Hepatocyte (in vitro differentiated cells): ENCODE measurements at regions not wholly inside any gene's neighbourhood (a gene's known extent, or its start where the extent isn't known, plus 50 kb on each side); places are given as distances from the start of the nearest gene placed in this dataset.

Experiments
- DNase-seq: peaks from one replicate; pipeline ENCODE4 v3.0.0-alpha.2; 2016; ENCODE audit warnings: low spot score
- H2AFZ ChIP-seq: fragments of 200-600 bp; sonication (generic); 2 replicates; pipeline ENCODE4 v1.6.0; 2016; ENCODE audit warnings: antibody characterized with exemption, mild to moderate bottlenecking
- H3K27ac ChIP-seq: fragments of 200-600 bp; sonication (generic); 2 replicates; pipeline ENCODE4 v1.5.1; 2016; ENCODE audit warnings: mild to moderate bottlenecking
- H3K27me3 ChIP-seq: fragments of 200-600 bp; sonication (generic); 2 replicates; pipeline ENCODE4 v1.6.1; 2016
- H3K36me3 ChIP-seq: fragments of 200-600 bp; sonication (generic); replicated peaks from 2 replicates; pipeline ENCODE4 v1.5.1; 2016; ENCODE audit warnings: low read depth; ENCODE audit not compliant: insufficient read depth
- H3K4me1 ChIP-seq: fragments of 200-600 bp; sonication (generic); 2 replicates; pipeline ENCODE4 v1.5.1; 2016; ENCODE audit warnings: mild to moderate bottlenecking, moderate library complexity; ENCODE audit not compliant: insufficient read depth
- H3K4me2 ChIP-seq: fragments of 200-600 bp; sonication (generic); 2 replicates; pipeline ENCODE4 v1.6.0; 2016
- H3K4me3 ChIP-seq: fragments of 200-600 bp; sonication (generic); 2 replicates; pipeline ENCODE4 v1.5.1; 2016; ENCODE audit warnings: mild to moderate bottlenecking
- H3K79me2 ChIP-seq: fragments of 200-600 bp; sonication (generic); 2 replicates; pipeline ENCODE4 v1.6.0; 2017; ENCODE audit warnings: mild to moderate bottlenecking
- H3K9me2 ChIP-seq: fragments of 200-600 bp; sonication (generic); replicated peaks from 2 replicates; pipeline ENCODE4 v1.6.0; 2017; ENCODE audit warnings: mild to moderate bottlenecking; ENCODE audit not compliant: insufficient read depth
- H3K9me3 ChIP-seq: fragments of 200-600 bp; sonication (generic); 2 replicates; pipeline ENCODE4 v1.5.1; 2016; ENCODE audit warnings: low read depth, mild to moderate bottlenecking
- H4K20me1 ChIP-seq: fragments of 200-600 bp; sonication (generic); 2 replicates; pipeline ENCODE4 v1.6.0; 2016; ENCODE audit warnings: mild to moderate bottlenecking; ENCODE audit not compliant: insufficient read depth, poor library complexity, severe bottlenecking
- CTCF ChIP-seq: fragments of 200-600 bp; sonication (generic); IDR thresholded peaks from 2 replicates; pipeline ENCODE4 v1.5.1; 2016; ENCODE audit warnings: antibody characterized with exemption, mild to moderate bottlenecking; ENCODE audit not compliant: poor library complexity
- EZH2 ChIP-seq: fragments of 200-600 bp; sonication (generic); IDR thresholded peaks from 2 replicates; pipeline ENCODE4 v1.6.1; 2016; ENCODE audit warnings: antibody characterized with exemption, mild to moderate bottlenecking, borderline replicate concordance
- EZH2phosphoT487 ChIP-seq: fragments of 200-600 bp; sonication (generic); IDR thresholded peaks from one replicate; pipeline ENCODE4 v1.6.1; 2018; ENCODE audit warnings: antibody characterized with exemption, mild to moderate bottlenecking, low read depth, moderate library complexity; ENCODE audit not compliant: unreplicated experiment, severe bottlenecking
- WGBS: methylation state at CpG from one replicate; pipeline ENCODE4 v1.1.6; 2016; ENCODE audit warnings: low lambda C conversion rate; ENCODE audit errors: missing lambda C conversion rate; 5-methylcytosine and 5-hydroxymethylcytosine counted together

- H3K4me3 ChIP-seq: no peak overlapping the region
- H3K9me2 ChIP-seq: no peaks in the 10 kb centered on the region
- no peaks in the 10 kb centered on the region for H3K79me2 ChIP-seq
- H3K27ac ChIP-seq: no peak overlapping the region
- H3K4me2 ChIP-seq: no peak overlapping the region
- H3K4me1 ChIP-seq: no peaks in the 10 kb centered on the region
- DNase-seq: no peak
- no peak for TF ChIP-seq EZH2
- TF ChIP-seq EZH2phosphoT487: no peak
- no peak for TF ChIP-seq CTCF
- H3K36me3 ChIP-seq: no peaks in the 10 kb centered on the region
- H4K20me1 ChIP-seq: no peaks in the 10 kb centered on the region
- H3K9me3 ChIP-seq: no peaks in the 10 kb centered on the region
- H3K27me3 ChIP-seq: no peaks in the 10 kb centered on the region
- no peak overlapping the region for H2AFZ ChIP-seq
- WGBS: 75% methylated on average over 14 of the region's 19 CpGs
Observed at GRCh38 chr7:56605146-56605545, 488.9 kb upstream of the NUPR2 start.

- Histone ChIP-seq H3K27me3 (no peaks in the 10 kb centered on the region), H3K9me3 (no peaks in the 10 kb centered on the region), H3K36me3 (no peaks in the 10 kb centered on the region), H3K4me1 (no peaks in the 10 kb centered on the region), H2AFZ (no peak overlapping the region), H3K27ac (no peak overlapping the region), H4K20me1 (no peaks in the 10 kb centered on the region), H3K4me3 (no peak overlapping the region), H3K79me2 (no peaks in the 10 kb centered on the region), H3K4me2 (no peak overlapping the region), H3K9me2 (no peaks in the 10 kb centered on the region)
- TF ChIP-seq CTCF (no peak), EZH2phosphoT487 (no peak), EZH2 (no peak)
- WGBS: 29% methylated on average over 2 of the region's 2 CpGs
- DNase-seq: no peak
Observed at GRCh38 chr7:56578612-56579011, 462.4 kb upstream of the NUPR2 start.

GRCh38 chr7:56570968-56571367, 454.8 kb upstream of the NUPR2 start:
- Histone ChIP-seq H3K4me1 (no peaks in the 10 kb centered on the region), H3K27me3 (no peaks in the 10 kb centered on the region), H3K36me3 (no peaks in the 10 kb centered on the region), H3K9me2 (no peaks in the 10 kb centered on the region), H3K27ac (no peak overlapping the region), H2AFZ (no peak overlapping the region), H3K4me3 (no peak overlapping the region), H3K79me2 (no peaks in the 10 kb centered on the region), H4K20me1 (no peaks in the 10 kb centered on the region), H3K4me2 (no peak overlapping the region), H3K9me3 (no peaks in the 10 kb centered on the region)
- 67% methylated on average over 1 of the region's 1 CpG for WGBS
- DNase-seq: no peak
- no peak for TF ChIP-seq CTCF
